Activated B cell treated with CpG ODN at 0.5 μM for 24 hours (primary cell): ENCODE measurements at regions not wholly inside any gene's neighbourhood (a gene's known extent, or its start where the extent isn't known, plus 50 kb on each side); places are given as distances from the start of the nearest gene placed in this dataset.

Source experiments
- ATAC-seq: fragments of 200-7000 bp; cut with Tn5 transposase; one replicate; pipeline ENCODE4 v1.10.0; 2021; ENCODE audit warnings: low read depth, mild to moderate bottlenecking, moderate library complexity
- CTCF ChIA-PET: fragments of 350-600 bp; sonication (Branson Sonifier 250); formaldehyde crosslinking; loops from one replicate; lab custom pipeline; 2021; ENCODE audit warnings: antibody characterized with exemption; lab: Charles Lee
- POLR2A ChIA-PET: fragments of 350-600 bp; sonication (Branson Sonifier 250); formaldehyde crosslinking; loops from one replicate; lab custom pipeline; 2021; ENCODE audit warnings: antibody characterized with exemption; lab: Charles Lee
- DNase-seq: peaks from one replicate; pipeline ENCODE4 v3.0.0; 2022
- H3K27ac Mint-ChIP-seq: one replicate; pipeline ENCODE4 v1.8.0; 2020; ENCODE audit warnings: mixed read lengths
- H3K27me3 Mint-ChIP-seq: one replicate; pipeline ENCODE4 v1.8.0; 2021; ENCODE audit warnings: mixed read lengths
- H3K36me3 Mint-ChIP-seq: one replicate; pipeline ENCODE4 v1.8.0; 2021; ENCODE audit warnings: low read depth, mixed read lengths
- H3K4me1 Mint-ChIP-seq: one replicate; pipeline ENCODE4 v1.8.0; 2021; ENCODE audit warnings: mixed read lengths
- H3K4me3 Mint-ChIP-seq: one replicate; pipeline ENCODE4 v1.8.0; 2020; ENCODE audit warnings: mild to moderate bottlenecking, mixed read lengths
- H3K9me3 Mint-ChIP-seq: one replicate; pipeline ENCODE4 v1.8.0; 2020; ENCODE audit warnings: mixed read lengths
- intact Hi-C: fragments of 100-400 bp; cut with micrococcal nuclease; formaldehyde crosslinking; loops from one replicate; pipeline ENCODE4 v1.15.1; 2024
- TF ChIP-seq, protein P1 (sequence below): fragments of 200-600 bp; IDR thresholded peaks from one replicate; pipeline ENCODE4 v1.8.0; 2022; ENCODE audit warnings: antibody characterized with exemption, mild to moderate bottlenecking

- Mint-ChIP-seq H3K36me3 (no peaks in the 10 kb centered on the region), H3K4me1 (no peaks in the 10 kb centered on the region), H3K27ac (no peak overlapping the region), H3K4me3 (no peak overlapping the region), H3K9me3 (peaks cover 4% of the 10 kb centered on the region), H3K27me3 (no peaks in the 10 kb centered on the region)
- ChIA-PET CTCF (no interaction called here), POLR2A (no interaction called here)
- intact Hi-C loops, result no loop called here
- no peak for DNase-seq
- no peak for ATAC-seq
- TF ChIP-seq, protein P1, sequence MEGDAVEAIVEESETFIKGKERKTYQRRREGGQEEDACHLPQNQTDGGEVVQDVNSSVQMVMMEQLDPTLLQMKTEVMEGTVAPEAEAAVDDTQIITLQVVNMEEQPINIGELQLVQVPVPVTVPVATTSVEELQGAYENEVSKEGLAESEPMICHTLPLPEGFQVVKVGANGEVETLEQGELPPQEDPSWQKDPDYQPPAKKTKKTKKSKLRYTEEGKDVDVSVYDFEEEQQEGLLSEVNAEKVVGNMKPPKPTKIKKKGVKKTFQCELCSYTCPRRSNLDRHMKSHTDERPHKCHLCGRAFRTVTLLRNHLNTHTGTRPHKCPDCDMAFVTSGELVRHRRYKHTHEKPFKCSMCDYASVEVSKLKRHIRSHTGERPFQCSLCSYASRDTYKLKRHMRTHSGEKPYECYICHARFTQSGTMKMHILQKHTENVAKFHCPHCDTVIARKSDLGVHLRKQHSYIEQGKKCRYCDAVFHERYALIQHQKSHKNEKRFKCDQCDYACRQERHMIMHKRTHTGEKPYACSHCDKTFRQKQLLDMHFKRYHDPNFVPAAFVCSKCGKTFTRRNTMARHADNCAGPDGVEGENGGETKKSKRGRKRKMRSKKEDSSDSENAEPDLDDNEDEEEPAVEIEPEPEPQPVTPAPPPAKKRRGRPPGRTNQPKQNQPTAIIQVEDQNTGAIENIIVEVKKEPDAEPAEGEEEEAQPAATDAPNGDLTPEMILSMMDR, result no peak
These were observed 754.3 kb upstream of the PKDCC start for GRCh38 chr2:41293491-41293890.

DNA sequence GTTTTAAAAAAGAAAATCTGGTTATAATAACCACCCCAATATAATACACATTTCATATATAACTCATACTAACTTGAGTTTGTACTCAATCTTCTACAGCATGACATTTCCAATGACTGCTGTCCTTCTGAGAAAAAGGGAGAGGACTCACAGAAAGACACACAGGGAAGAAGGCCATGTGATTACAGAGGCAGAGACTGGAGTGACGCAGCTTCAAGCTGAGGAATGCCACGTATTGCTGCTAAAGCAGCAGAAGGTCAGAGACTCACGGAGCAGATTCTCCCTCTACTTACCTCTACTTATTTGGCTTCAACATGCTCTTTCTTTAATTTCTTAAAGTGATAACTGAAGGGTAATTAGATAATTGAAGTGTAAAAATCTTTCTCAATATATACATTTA lies 753.5 kb upstream of the PKDCC start:
- no peak overlapping the region for H3K4me3 Mint-ChIP-seq
- DNase-seq, result no peak
- H3K36me3 Mint-ChIP-seq, result no peaks in the 10 kb centered on the region
- intact Hi-C loops, result no loop called here
- TF ChIP-seq, protein P1, result no peak
- no peak for ATAC-seq
- H3K27me3 Mint-ChIP-seq, result no peaks in the 10 kb centered on the region
- H3K9me3 Mint-ChIP-seq, result peaks cover 4% of the 10 kb centered on the region
- POLR2A ChIA-PET, result no interaction called here
- H3K27ac Mint-ChIP-seq, result no peak overlapping the region
- CTCF ChIA-PET, result no interaction called here
- no peaks in the 10 kb centered on the region for H3K4me1 Mint-ChIP-seq

GRCh38 chr2:41313082-41313481 lies 734.7 kb upstream of the PKDCC start:
- intact Hi-C loops, result no loop called here
- H3K4me3 Mint-ChIP-seq, result no peak overlapping the region
- ATAC-seq (no peak), DNase-seq (no peak)
- H3K27me3 Mint-ChIP-seq, result no peaks in the 10 kb centered on the region
- no peaks in the 10 kb centered on the region for H3K4me1 Mint-ChIP-seq
- no peak overlapping the region for H3K27ac Mint-ChIP-seq
- POLR2A ChIA-PET, result no interaction called here
- CTCF ChIA-PET, result no interaction called here
- H3K9me3 Mint-ChIP-seq, result no peaks in the 10 kb centered on the region
- H3K36me3 Mint-ChIP-seq, result no peaks in the 10 kb centered on the region
- TF ChIP-seq, protein P1, result no peak

DNA sequence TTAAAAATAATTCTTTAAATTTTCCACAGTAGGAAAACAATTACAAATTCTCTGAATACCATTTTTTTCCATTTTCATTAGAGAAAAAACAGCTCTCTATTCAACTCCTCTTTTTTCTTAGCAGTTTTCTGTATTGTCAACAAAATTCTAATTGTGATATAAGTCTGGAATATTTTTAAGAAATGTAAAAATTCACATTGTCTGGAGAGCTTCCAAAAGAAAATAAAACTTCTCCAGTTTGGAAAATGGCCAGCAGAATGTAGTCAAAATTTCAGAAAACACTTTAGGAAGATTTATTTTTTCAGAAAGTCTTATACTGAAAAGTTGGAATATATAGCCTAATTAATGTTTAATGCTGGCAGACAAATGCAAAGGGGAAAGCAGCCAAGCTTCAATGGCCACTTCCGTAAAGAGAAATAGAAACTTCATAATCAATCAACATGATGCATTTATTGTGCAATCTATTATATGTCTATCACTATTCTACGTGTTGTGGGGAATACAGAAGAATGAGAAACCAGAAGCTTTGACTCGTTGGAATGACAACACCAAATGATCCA lies 733.2 kb upstream of the PKDCC start:
- TF ChIP-seq, protein P1, result no peak
- no peaks in the 10 kb centered on the region for H3K36me3 Mint-ChIP-seq
- no peaks in the 10 kb centered on the region for H3K27me3 Mint-ChIP-seq
- H3K27ac Mint-ChIP-seq, result no peak overlapping the region
- intact Hi-C loops, result no loop called here
- ChIA-PET CTCF (no interaction called here), POLR2A (no interaction called here)
- H3K4me3 Mint-ChIP-seq, result no peak overlapping the region
- H3K4me1 Mint-ChIP-seq, result no peaks in the 10 kb centered on the region
- no peaks in the 10 kb centered on the region for H3K9me3 Mint-ChIP-seq
- no peak for DNase-seq
- ATAC-seq, result no peak

DNA sequence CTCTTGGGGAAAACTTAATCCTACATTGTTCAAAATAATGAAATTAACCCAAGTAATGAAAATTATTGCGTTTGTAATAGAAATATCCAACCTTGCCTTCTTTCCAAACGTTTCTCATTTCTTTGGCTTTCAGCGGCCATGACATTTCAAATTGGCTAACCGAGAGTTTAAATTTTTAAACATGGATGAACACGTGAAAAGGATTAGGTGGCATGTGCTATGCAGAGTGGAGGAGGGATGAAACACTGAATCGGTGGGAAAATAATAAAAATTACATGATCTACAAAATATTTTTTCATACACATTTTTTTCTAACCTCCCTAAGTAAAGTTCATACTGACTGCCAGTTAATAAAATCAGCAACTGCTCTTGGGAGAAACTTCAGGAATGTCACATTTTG lies 728.4 kb upstream of the PKDCC start:
- ATAC-seq, result no peak
- H3K27ac Mint-ChIP-seq, result no peak overlapping the region
- DNase-seq, result no peak
- ChIA-PET POLR2A (no interaction called here), CTCF (no interaction called here)
- no peak overlapping the region for H3K4me3 Mint-ChIP-seq
- no peaks in the 10 kb centered on the region for H3K27me3 Mint-ChIP-seq
- no peaks in the 10 kb centered on the region for H3K4me1 Mint-ChIP-seq
- TF ChIP-seq, protein P1, result no peak
- intact Hi-C loops, result no loop called here
- no peaks in the 10 kb centered on the region for H3K9me3 Mint-ChIP-seq
- no peaks in the 10 kb centered on the region for H3K36me3 Mint-ChIP-seq
